Erythroblast (primary cell): ENCODE measurements at regions not wholly inside any gene's neighbourhood (a gene's known extent, or its start where the extent isn't known, plus 50 kb on each side); places are given as distances from the start of the nearest gene placed in this dataset.

Experiments used
- GATA1 ChIP-seq: IDR thresholded peaks from 2 replicates; pipeline ENCODE4 v1.6.1; 2011; ENCODE audit warnings: low read depth, mild to moderate bottlenecking, control low read depth, low read length, moderate library complexity
- POLR2A ChIP-seq: IDR thresholded peaks from 2 replicates; pipeline ENCODE4 v1.6.1; 2011; ENCODE audit warnings: mild to moderate bottlenecking, low read length

DNA sequence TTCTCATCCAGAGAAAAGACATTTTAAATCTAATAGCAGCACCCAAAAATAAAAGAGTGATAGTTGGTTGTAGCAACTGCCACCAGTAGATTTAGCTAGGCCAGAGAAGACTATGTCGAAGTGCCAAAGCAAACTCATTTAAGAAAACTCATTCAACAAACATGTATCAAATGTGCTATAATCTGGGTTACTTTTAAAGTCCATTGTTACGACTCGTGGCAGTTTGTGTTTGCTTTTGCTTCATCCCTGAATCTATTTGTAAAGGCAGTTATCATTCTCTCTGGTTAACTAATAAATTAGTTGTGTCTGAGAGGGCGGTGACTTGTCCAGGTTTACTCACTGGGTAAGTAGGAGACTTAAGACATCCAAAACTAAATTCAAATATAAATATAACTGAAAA lies 159.4 kb downstream of the ZIC4 start:
- TF ChIP-seq POLR2A (no peak), GATA1 (no peak)
